PFSK-1 (cell line): ENCODE measurements at regions not wholly inside any gene's neighbourhood (a gene's known extent, or its start where the extent isn't known, plus 50 kb on each side); places are given as distances from the start of the nearest gene placed in this dataset.

Experiments used
- FOXP2 ChIP-seq: optimal IDR thresholded peaks from 2 replicates; pipeline ENCODE3; 2011; ENCODE audit warnings: borderline replicate concordance, control low read depth, inconsistent platforms; ENCODE audit not compliant: insufficient read depth; ENCODE audit errors: extremely low read length, extremely low read depth
- POLR2AphosphoS5 ChIP-seq: IDR thresholded peaks from 2 replicates; pipeline ENCODE4 v1.6.1; 2012; ENCODE audit warnings: low read depth, mild to moderate bottlenecking, control low read depth, low read length, moderate library complexity
- REST ChIP-seq, 2 experiments: IDR thresholded peaks; 2 replicates each; pipeline versions ENCODE4 v1.6.1 to v1.8.0; 2011 to 2012; ENCODE audit warnings: low read depth in 2 of 2, low read length in 2 of 2, control low read depth in 1 of 2, inconsistent platforms in 1 of 2, mild to moderate bottlenecking in 1 of 2, moderate library complexity in 1 of 2; ENCODE audit not compliant: insufficient read depth in 1 of 2
- SIN3A ChIP-seq: IDR thresholded peaks from 2 replicates; pipeline ENCODE4 v1.6.1; 2012; ENCODE audit warnings: mild to moderate bottlenecking, low read length, moderate library complexity, borderline replicate concordance; ENCODE audit not compliant: insufficient read depth
- TAF1 ChIP-seq: IDR thresholded peaks from 2 replicates; pipeline ENCODE4 v1.6.1; 2012; ENCODE audit warnings: low read length, control low read depth, borderline replicate concordance; ENCODE audit not compliant: insufficient read depth

GRCh38 chr6:156190270-156190669 is 586.9 kb upstream of the ARID1B start:
- TF ChIP-seq SIN3A (no peak), TAF1 (no peak), REST (IDR thresholded peaks at IDR 0.05; ENCODE audit: insufficient read depth in 1 of 2, low read depth in 2 of 2, low read length in 2 of 2) (no peak), POLR2AphosphoS5 (no peak), FOXP2 (no peak)
